Mesenchymal stem cell (in vitro differentiated cells and primary cell): ENCODE measurements at regions not wholly inside any gene's neighbourhood (a gene's known extent, or its start where the extent isn't known, plus 50 kb on each side); places are given as distances from the start of the nearest gene placed in this dataset.

ENCODE experiments used
- DNase-seq: peaks from one replicate; pipeline ENCODE4 v3.0.0-alpha.2; 2013
- H2AFZ ChIP-seq: one replicate; pipeline ENCODE4 v1.6.1; 2013; ENCODE audit warnings: low read depth, mild to moderate bottlenecking, control low read depth, inconsistent platforms, low read length, moderate library complexity
- H2AK5ac ChIP-seq: 2 replicates; pipeline ENCODE4 v1.6.1; 2013; ENCODE audit warnings: low read length, moderate library complexity, mild to moderate bottlenecking, inconsistent platforms; ENCODE audit not compliant: severe bottlenecking
- H2BK120ac ChIP-seq: one replicate; pipeline ENCODE4 v1.6.1; 2013; ENCODE audit warnings: low read depth, mild to moderate bottlenecking, inconsistent platforms, low read length, moderate library complexity
- H2BK12ac ChIP-seq, 2 experiments: one replicate each; pipeline ENCODE4 v1.6.1; 2013; ENCODE audit warnings: inconsistent platforms in 2 of 2, low read length in 2 of 2, mild to moderate bottlenecking in 2 of 2, moderate library complexity in 2 of 2, control low read depth in 1 of 2
- H2BK15ac ChIP-seq: one replicate; pipeline ENCODE4 v1.6.1; 2013; ENCODE audit warnings: mild to moderate bottlenecking, low read depth, inconsistent platforms; ENCODE audit not compliant: poor library complexity, severe bottlenecking
- H2BK5ac ChIP-seq: 2 replicates; pipeline ENCODE4 v1.6.1; 2013; ENCODE audit warnings: low read depth, mild to moderate bottlenecking, low read length, control low read depth, inconsistent platforms; ENCODE audit not compliant: poor library complexity, severe bottlenecking
- H3K14ac ChIP-seq, 2 experiments: one replicate each; pipeline ENCODE4 v1.6.1; 2013; ENCODE audit warnings: inconsistent platforms in 2 of 2, low read length in 2 of 2, control low read depth in 1 of 2, mild to moderate bottlenecking in 1 of 2, moderate library complexity in 1 of 2
- H3K18ac ChIP-seq, 2 experiments: one replicate each; pipeline ENCODE4 v1.6.1; 2013; ENCODE audit warnings: inconsistent platforms in 2 of 2, low read length in 2 of 2, control low read depth in 1 of 2, low read depth in 1 of 2, mild to moderate bottlenecking in 1 of 2
- H3K23ac ChIP-seq, 2 experiments: one replicate each; pipeline ENCODE4 v1.6.1; 2013; ENCODE audit warnings: inconsistent platforms in 2 of 2, low read length in 2 of 2, mild to moderate bottlenecking in 2 of 2, moderate library complexity in 2 of 2, control low read depth in 1 of 2
- H3K27ac ChIP-seq: 2 replicates; pipeline ENCODE4 v1.5.1; 2013; ENCODE audit warnings: mild to moderate bottlenecking, moderate library complexity, low read length, control low read depth, inconsistent platforms; ENCODE audit not compliant: poor library complexity, severe bottlenecking
- H3K27me3 ChIP-seq, 2 experiments: 2 replicates each; pipeline versions ENCODE4 v1.6.1 to v1.7.0; 2013; ENCODE audit warnings: low read length in 2 of 2, mild to moderate bottlenecking in 2 of 2, moderate library complexity in 2 of 2, control low read depth in 1 of 2, inconsistent platforms in 1 of 2; ENCODE audit not compliant: control insufficient read depth in 1 of 2, insufficient read depth in 1 of 2
- H3K36me3 ChIP-seq, 2 experiments: 2 replicates each; pipeline versions ENCODE4 v1.6.1 to v1.7.0; 2013; ENCODE audit warnings: low read length in 2 of 2, control low read depth in 1 of 2, inconsistent platforms in 1 of 2, low read depth in 1 of 2, mild to moderate bottlenecking in 1 of 2; ENCODE audit not compliant: insufficient read depth in 2 of 2, control insufficient read depth in 1 of 2
- H3K4ac ChIP-seq, 2 experiments: one replicate each; pipeline ENCODE4 v1.6.1; 2013; ENCODE audit warnings: inconsistent platforms in 2 of 2, low read length in 2 of 2, mild to moderate bottlenecking in 2 of 2, moderate library complexity in 2 of 2, control low read depth in 1 of 2, low read depth in 1 of 2
- H3K4me1 ChIP-seq: 2 replicates; pipeline ENCODE4 v1.6.1; 2013; ENCODE audit warnings: low read depth, low read length, control low read depth; ENCODE audit not compliant: control insufficient read depth, insufficient read depth
- H3K4me2 ChIP-seq: 2 replicates; pipeline ENCODE4 v1.6.1; 2013; ENCODE audit warnings: low read length, mild to moderate bottlenecking, inconsistent platforms; ENCODE audit not compliant: poor library complexity, severe bottlenecking
- H3K4me3 ChIP-seq, 2 experiments: 2 replicates each; pipeline versions ENCODE4 v1.5.1 to v1.7.0; 2013; ENCODE audit warnings: low read length in 2 of 2, mild to moderate bottlenecking in 2 of 2, control low read depth in 1 of 2, low read depth in 1 of 2; ENCODE audit not compliant: insufficient read depth in 1 of 2
- H3K79me1 ChIP-seq: replicated peaks from 2 replicates; pipeline ENCODE4 v1.6.1; 2013; ENCODE audit warnings: mild to moderate bottlenecking, control low read depth, low read length, inconsistent platforms; ENCODE audit not compliant: poor library complexity, severe bottlenecking
- H3K9ac ChIP-seq: 2 replicates; pipeline ENCODE4 v1.7.0; 2013; ENCODE audit warnings: mild to moderate bottlenecking, low read length, moderate library complexity
- H3K9me3 ChIP-seq: 2 replicates; pipeline ENCODE4 v1.7.0; 2013; ENCODE audit warnings: mild to moderate bottlenecking, low read length; ENCODE audit not compliant: control insufficient read depth
- H4K8ac ChIP-seq: one replicate; pipeline ENCODE4 v1.6.1; 2013; ENCODE audit warnings: inconsistent platforms, mild to moderate bottlenecking, low read length, moderate library complexity
- H4K91ac ChIP-seq: one replicate; pipeline ENCODE4 v1.6.1; 2013; ENCODE audit warnings: mild to moderate bottlenecking, low read length, inconsistent platforms
- WGBS: methylation state at CpG from one replicate; pipeline ENCODE4 v1.1.7; 2013; ENCODE audit warnings: mixed read lengths; 5-methylcytosine and 5-hydroxymethylcytosine counted together

- Histone ChIP-seq H4K91ac (no peak overlapping the region), H2BK15ac (no peak overlapping the region)
Measured at GRCh38 chr1:101704895-101705294, 291.8 kb downstream of the OLFM3 start.

DNA sequence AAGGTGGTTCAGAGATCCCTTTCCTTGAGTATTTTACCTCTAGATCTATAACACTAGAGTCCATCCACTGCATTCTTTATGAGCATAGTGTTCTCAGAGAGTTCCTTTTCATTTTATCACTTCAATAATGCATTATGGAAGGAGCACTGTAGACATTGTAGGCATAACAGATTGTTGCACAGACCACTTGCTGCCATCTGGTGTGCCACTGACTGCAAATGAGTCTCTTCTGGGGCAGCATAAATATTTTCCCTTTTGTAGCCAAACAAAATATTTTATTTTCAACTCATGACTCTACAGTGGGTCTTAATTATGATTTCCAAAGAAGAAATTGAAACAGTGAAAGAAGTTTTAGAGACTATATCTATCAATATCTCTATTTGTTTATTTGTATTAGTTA, 290.4 kb downstream of the OLFM3 start:
- Histone ChIP-seq H3K9ac (no peak overlapping the region), H3K4ac (no peak overlapping the region), H3K27ac (no peak overlapping the region), H3K27me3 (no peaks in the 10 kb centered on the region), H2AK5ac (no peak overlapping the region), H3K36me3 (no peaks in the 10 kb centered on the region), H2BK120ac (no peak overlapping the region), H3K18ac (no peak overlapping the region), H3K4me3 (no peak overlapping the region), H3K14ac (no peak overlapping the region), H3K4me2 (no peak overlapping the region), H2AFZ (no peak overlapping the region), H4K8ac (no peak overlapping the region), H3K9me3 (no peaks in the 10 kb centered on the region), H4K91ac (no peak overlapping the region), H3K79me1 (no peaks in the 10 kb centered on the region), H2BK5ac (no peak overlapping the region), H3K23ac (no peak overlapping the region), H3K4me1 (no peaks in the 10 kb centered on the region), H2BK15ac (no peak overlapping the region), H2BK12ac (no peak overlapping the region)
- DNase-seq, result no peak

More at GRCh38 chr1:101704895-101705294, 291.8 kb downstream of the OLFM3 start:
- Histone ChIP-seq H3K4me1 (no peaks in the 10 kb centered on the region), H2BK120ac (no peak overlapping the region), H2BK5ac (no peak overlapping the region), H3K9me3 (no peaks in the 10 kb centered on the region), H3K18ac (no peak overlapping the region), H3K27ac (no peak overlapping the region), H2AK5ac (no peak overlapping the region), H3K27me3 (no peaks in the 10 kb centered on the region), H2BK12ac (no peak overlapping the region), H3K4me2 (no peak overlapping the region), H4K8ac (no peak overlapping the region), H3K9ac (no peak overlapping the region), H3K79me1 (no peaks in the 10 kb centered on the region), H3K14ac (no peak overlapping the region), H3K36me3 (no peaks in the 10 kb centered on the region), H2AFZ (no peak overlapping the region), H3K4me3 (no peak overlapping the region), H3K23ac (no peak overlapping the region), H3K4ac (no peak overlapping the region)
- no peak for DNase-seq

DNA sequence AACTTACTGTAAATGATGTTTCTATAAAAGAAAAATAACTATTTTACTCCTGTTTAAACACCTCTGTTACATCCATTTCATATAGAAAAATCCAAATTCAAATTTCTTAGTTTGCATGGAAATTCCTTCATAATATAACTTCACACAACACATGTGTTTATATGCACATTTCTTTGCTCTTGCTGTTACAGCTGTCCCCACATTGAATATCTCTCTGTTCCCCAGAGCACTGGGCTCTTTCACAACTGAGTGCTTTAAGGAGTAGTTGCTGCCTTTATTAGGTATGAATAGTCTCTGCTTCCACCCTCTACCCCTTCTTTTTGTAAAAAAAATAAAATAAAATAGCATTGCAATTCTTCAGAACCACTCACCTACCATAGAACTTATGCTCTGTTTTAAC, 287.0 kb downstream of the OLFM3 start:
- Histone ChIP-seq H3K79me1 (no peaks in the 10 kb centered on the region), H3K27ac (no peak overlapping the region), H3K27me3 (no peaks in the 10 kb centered on the region), H3K36me3 (no peaks in the 10 kb centered on the region), H3K4me1 (no peaks in the 10 kb centered on the region), H3K4me3 (no peak overlapping the region), H3K9ac (no peak overlapping the region), H3K18ac (no peak overlapping the region), H3K9me3 (no peaks in the 10 kb centered on the region), H2BK120ac (no peak overlapping the region), H3K4ac (no peak overlapping the region), H3K23ac (no peak overlapping the region), H4K91ac (no peak overlapping the region), H3K4me2 (no peak overlapping the region), H2BK5ac (no peak overlapping the region), H2AFZ (no peak overlapping the region), H4K8ac (no peak overlapping the region), H3K14ac (no peak overlapping the region), H2BK12ac (no peak overlapping the region), H2BK15ac (no peak overlapping the region), H2AK5ac (no peak overlapping the region)
- no peak for DNase-seq

DNA sequence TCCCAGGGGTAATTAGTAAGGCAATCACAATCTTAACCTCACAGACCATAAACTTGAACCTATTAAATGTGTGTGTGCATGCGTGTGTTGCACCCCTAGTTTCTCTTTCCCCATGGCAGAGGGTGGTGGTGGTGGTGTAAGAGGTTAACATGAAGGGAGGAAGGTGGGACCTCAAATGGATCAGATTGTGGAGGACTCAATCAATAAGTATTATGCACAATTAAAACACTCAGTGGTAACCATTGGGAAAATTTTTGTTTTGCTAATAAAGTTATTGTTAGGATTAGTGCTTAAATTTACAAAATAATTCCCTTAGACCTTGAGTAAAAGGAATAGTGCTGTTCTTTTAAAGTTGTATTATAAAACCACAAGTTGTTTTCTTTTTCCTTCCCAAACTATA, 283.0 kb downstream of the OLFM3 start:
- Histone ChIP-seq H2BK15ac (no peak overlapping the region), H3K4me1 (no peaks in the 10 kb centered on the region), H3K79me1 (no peaks in the 10 kb centered on the region), H3K18ac (no peak overlapping the region), H3K4me3 (no peak overlapping the region), H3K27ac (no peak overlapping the region), H3K27me3 (no peaks in the 10 kb centered on the region), H4K8ac (no peak overlapping the region), H3K4me2 (no peak overlapping the region), H2BK120ac (no peak overlapping the region), H3K9me3 (no peaks in the 10 kb centered on the region), H2AFZ (no peak overlapping the region), H2AK5ac (no peak overlapping the region), H3K36me3 (no peaks in the 10 kb centered on the region), H3K14ac (no peak overlapping the region), H3K9ac (no peak overlapping the region), H4K91ac (no peak overlapping the region), H2BK12ac (no peak overlapping the region), H3K4ac (no peak overlapping the region), H3K23ac (no peak overlapping the region), H2BK5ac (no peak overlapping the region)
- no CpG with 5 or more reads among the region's 1 CpG for WGBS
- DNase-seq, result no peak
